GM12865 (cell line): ENCODE measurements at regions not wholly inside any gene's neighbourhood (a gene's known extent, or its start where the extent isn't known, plus 50 kb on each side); places are given as distances from the start of the nearest gene placed in this dataset.
"Not testable (repeated sequence)": the region's sequence is repeated elsewhere in the genome, so short reads cannot be mapped to it uniquely, and the experiment has no call there.

ENCODE experiments used
- DNase-seq: peaks from one replicate; pipeline ENCODE4 v3.0.0; 2010; ENCODE audit warnings: low read depth
- H3K4me3 ChIP-seq: 2 replicates; pipeline ENCODE4 v1.5.1; 2011; ENCODE audit warnings: mild to moderate bottlenecking, low read depth, low read length, control low read depth
- TF ChIP-seq, protein P1 (sequence below): IDR thresholded peaks from 2 replicates; pipeline ENCODE4 v1.5.1; 2011; ENCODE audit warnings: low read length, control low read depth, low read depth, inconsistent platforms; ENCODE audit not compliant: insufficient read depth; ENCODE audit errors: missing control alignments

DNA sequence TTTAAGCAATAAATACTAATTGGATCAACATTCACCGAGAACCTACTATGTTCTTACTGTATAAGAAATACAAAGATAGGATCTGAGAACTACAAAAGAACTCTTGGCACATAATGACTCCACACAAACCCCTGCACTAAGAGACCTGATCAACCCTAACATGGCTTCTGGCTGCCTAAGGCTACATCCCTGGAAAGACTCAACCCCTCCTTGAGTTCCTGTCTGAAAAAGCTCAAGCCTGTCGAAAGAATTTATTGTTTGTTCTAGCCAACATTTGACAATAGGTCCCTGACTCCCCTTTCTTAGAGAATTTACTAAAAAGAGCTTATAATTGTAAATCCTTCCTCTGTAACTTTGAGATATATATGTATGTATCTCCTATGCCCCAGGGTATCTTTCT lies 125.3 kb upstream of the SGCE start:
- TF ChIP-seq, protein P1, sequence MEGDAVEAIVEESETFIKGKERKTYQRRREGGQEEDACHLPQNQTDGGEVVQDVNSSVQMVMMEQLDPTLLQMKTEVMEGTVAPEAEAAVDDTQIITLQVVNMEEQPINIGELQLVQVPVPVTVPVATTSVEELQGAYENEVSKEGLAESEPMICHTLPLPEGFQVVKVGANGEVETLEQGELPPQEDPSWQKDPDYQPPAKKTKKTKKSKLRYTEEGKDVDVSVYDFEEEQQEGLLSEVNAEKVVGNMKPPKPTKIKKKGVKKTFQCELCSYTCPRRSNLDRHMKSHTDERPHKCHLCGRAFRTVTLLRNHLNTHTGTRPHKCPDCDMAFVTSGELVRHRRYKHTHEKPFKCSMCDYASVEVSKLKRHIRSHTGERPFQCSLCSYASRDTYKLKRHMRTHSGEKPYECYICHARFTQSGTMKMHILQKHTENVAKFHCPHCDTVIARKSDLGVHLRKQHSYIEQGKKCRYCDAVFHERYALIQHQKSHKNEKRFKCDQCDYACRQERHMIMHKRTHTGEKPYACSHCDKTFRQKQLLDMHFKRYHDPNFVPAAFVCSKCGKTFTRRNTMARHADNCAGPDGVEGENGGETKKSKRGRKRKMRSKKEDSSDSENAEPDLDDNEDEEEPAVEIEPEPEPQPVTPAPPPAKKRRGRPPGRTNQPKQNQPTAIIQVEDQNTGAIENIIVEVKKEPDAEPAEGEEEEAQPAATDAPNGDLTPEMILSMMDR, result no peak
- no peak overlapping the region for H3K4me3 ChIP-seq
- DNase-seq, result no peak

DNA sequence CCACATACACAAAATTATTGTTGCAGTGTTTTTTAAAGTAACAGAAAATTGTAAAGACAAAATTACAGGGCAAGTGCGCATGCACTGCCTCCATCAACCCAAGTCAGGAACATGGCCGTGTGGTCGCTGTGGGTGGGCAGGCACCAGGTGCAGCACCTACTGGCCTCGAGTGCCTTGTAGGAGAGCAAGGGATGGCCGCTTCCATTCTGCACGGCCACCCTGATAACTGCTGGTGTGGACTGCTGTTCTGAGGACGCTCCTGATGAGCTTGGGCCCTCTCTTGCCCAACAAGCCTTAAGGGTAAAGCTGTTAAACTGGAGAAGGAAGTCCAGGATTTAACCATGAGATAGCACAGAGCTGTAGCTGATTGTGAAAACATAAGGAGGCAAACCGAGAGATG lies 124.6 kb upstream of the PPP1R9A start:
- TF ChIP-seq, protein P1, result no peak
- no peak for DNase-seq
- no peak overlapping the region for H3K4me3 ChIP-seq

DNA sequence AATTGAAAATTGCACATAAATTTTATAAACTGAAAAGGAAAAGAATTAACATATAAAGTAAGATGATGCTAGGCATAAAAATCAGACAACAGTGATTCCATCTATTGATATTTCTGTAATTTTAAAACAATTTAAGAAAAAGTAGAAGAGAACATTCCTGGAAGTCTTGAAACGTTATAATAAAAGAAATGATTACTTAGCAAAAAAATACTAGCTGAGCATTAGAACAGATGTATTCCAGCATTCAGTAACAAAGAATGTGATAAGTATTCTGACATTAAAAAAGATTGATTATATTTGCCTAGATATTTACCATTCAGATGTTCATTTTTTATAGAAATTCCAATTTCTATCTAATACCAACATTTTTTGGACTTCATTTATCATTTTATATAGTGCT lies 120.1 kb upstream of the PPP1R9A start:
- TF ChIP-seq, protein P1, result no peak
- DNase-seq, result no peak
- H3K4me3 ChIP-seq, result no peak overlapping the region

DNA sequence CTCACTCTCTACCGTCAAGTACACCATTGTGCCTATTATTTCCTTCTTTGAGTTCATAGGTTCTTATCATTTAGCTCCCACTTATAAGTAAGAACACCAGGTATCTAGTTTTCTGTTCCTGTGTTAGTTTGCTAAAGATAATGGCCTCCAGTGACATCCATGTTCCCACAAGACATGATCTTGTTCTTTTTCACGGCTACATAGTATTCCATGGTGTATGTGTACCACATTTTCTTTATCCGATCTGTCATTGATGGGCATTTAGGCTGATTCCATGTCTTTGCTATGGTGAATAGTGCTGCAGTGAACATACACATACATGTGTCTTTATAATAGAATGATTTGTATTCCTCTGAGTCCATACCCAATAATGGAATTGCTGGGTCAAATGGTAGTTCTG lies 119.0 kb upstream of the PPP1R9A start:
- H3K4me3 ChIP-seq, DNase-seq: not testable (repeated sequence)

DNA sequence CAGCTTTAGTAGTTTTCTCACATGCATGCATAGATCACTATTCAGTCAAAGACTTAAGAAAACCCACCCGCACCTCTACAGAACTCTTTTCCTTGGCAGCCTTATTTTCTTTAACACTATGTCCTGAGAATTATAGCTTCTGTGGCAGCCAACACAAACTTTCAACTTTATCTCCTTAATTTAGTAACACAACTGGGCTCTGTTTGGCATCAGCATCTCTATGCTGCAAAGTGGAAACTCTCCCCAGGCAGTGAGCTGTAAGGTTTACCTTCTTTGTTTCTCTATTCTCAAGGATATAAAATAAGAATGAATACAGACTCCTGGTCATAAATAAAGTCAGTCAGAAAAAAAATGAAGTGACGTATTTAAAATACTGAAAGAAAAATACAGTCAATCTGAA lies 115.2 kb upstream of the PPP1R9A start:
- TF ChIP-seq, protein P1, result no peak
- DNase-seq, result no peak
- no peak overlapping the region for H3K4me3 ChIP-seq

DNA sequence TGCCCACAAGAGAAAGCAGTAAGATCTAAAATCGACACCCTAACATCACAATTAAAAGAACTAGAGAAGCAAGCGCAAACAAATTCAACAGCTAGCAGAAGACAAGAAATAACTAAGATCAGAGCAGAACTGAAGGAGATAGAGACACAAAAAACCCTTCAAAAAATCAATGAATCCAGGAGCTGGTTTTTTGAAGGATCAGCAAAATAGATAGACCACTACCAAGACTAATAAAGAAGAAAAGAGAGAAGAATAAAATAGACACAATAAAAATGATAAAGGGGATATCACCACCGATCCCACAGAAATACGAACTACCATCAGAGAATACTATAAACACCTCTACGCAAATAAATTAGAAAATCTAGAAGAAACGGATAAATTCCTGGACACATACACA lies 110.0 kb upstream of the PPP1R9A start:
- DNase-seq, H3K4me3 ChIP-seq: not testable (repeated sequence)

DNA sequence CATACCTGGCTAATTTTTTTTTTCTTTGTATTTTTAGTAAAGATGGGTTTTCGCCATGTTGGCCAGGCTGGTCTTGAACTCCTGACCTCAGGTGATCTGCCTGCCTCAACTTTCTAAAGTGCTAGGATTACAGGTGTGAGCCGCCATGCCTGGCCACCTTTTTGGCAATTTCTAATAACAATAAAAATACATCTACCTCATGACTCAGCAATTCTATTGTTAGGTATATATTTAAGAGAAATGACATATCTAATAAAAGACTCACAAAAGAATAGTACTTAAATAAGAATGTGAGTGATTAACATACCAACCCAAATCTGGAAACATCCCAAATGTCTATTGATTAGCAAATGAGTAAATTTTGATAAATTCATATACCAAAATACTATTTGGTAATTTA lies 103.6 kb upstream of the PPP1R9A start:
- H3K4me3 ChIP-seq, result no peak overlapping the region
- TF ChIP-seq, protein P1, result no peak
- DNase-seq, result no peak

DNA sequence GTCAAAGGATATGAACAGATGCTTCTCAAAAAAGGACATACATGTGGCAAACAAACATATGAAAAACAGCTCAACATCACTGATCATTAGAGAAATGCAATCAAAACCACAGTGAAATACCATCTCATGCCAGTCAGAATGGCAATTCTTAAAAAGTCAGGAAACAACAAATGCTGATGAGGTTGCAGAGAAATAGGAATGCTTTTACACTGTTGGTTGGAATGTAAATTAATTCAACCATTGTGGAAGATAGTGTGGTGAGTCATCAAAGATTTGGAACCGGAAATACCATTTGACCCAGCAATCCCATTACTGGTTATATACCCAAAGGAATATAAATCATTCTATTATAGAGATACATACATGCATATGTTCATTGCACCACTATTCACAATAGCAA lies 98.7 kb upstream of the PPP1R9A start:
- not testable (repeated sequence) for H3K4me3 ChIP-seq, DNase-seq

DNA sequence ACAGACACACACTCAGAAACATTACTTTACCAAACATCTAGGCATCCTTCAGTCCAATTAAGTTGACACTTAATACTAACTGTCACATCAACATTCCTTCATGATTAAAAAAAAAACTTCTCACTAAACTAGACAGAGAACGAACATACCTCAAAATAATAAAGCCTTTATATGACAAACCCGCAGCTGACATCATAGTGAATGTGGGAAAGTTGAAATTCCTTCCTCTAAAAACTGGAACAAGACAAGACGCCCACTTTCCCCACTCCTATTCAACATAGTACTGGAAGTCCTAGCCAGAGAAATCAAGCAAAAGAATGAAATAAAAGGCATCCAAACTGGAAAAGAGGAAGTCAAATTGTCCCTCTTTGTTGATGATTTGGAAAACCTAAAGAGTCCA lies 96.9 kb upstream of the PPP1R9A start:
- DNase-seq, result no peak
- TF ChIP-seq, protein P1, result no peak
- no peak overlapping the region for H3K4me3 ChIP-seq
